MCF 10A (cell line): ENCODE measurements at regions not wholly inside any gene's neighbourhood (a gene's known extent, or its start where the extent isn't known, plus 50 kb on each side); places are given as distances from the start of the nearest gene placed in this dataset.

Experiments
- BruUV-seq: library from RNA; stranded (reverse); fragments of 400-500 nt; replicated peaks from 2 replicates; lab custom pipeline; 2021; lab: Mats Ljungman, UMichigan
- CTCF ChIA-PET: fragments of 300-600 bp; sonication (Branson Sonifier 250); formaldehyde crosslinking; extraction: SDS; loops from one replicate; lab custom pipeline; 2021; ENCODE audit warnings: antibody characterized with exemption, inconsistent platforms; lab: Yijun Ruan, JAX
- POLR2A ChIA-PET: fragments of 300-600, 350-650 bp; sonication (Branson Sonifier 250); formaldehyde crosslinking; extraction: SDS; loops from one replicate; lab custom pipeline; 2020; ENCODE audit warnings: antibody characterized with exemption, inconsistent platforms; lab: Yijun Ruan, JAX
- DNase-seq: peaks from one replicate; pipeline ENCODE4 v3.0.0-alpha.2; 2018; ENCODE audit not compliant: unreplicated experiment
- H3K27ac Mint-ChIP-seq: one replicate; pipeline ENCODE4 v1.8.0; 2022; ENCODE audit warnings: mild to moderate bottlenecking, low read depth, mixed read lengths; ENCODE audit not compliant: unreplicated experiment
- H3K27me3 Mint-ChIP-seq: one replicate; pipeline ENCODE4 v1.8.0; 2022; ENCODE audit warnings: mixed read lengths; ENCODE audit not compliant: insufficient read depth, unreplicated experiment
- H3K36me3 Mint-ChIP-seq: one replicate; pipeline ENCODE4 v1.8.0; 2022; ENCODE audit warnings: mild to moderate bottlenecking, moderate library complexity, mixed read lengths; ENCODE audit not compliant: insufficient read depth, unreplicated experiment
- H3K4me1 Mint-ChIP-seq: one replicate; pipeline ENCODE4 v1.8.0; 2022; ENCODE audit warnings: mixed read lengths; ENCODE audit not compliant: insufficient read depth, unreplicated experiment
- H3K4me3 Mint-ChIP-seq: one replicate; pipeline ENCODE4 v1.8.0; 2022; ENCODE audit warnings: mild to moderate bottlenecking, moderate library complexity, mixed read lengths; ENCODE audit not compliant: unreplicated experiment
- H3K9me3 Mint-ChIP-seq: one replicate; pipeline ENCODE4 v1.8.0; 2022; ENCODE audit warnings: mixed read lengths; ENCODE audit not compliant: unreplicated experiment
- CTCF ChIP-seq: fragments of 200-600 bp; IDR thresholded peaks from one replicate; pipeline ENCODE4 v1.8.0; 2022; ENCODE audit warnings: antibody characterized with exemption, mild to moderate bottlenecking; ENCODE audit not compliant: unreplicated experiment
- intact Hi-C: fragments of 100-400 bp; cut with micrococcal nuclease; formaldehyde crosslinking; loops from 2 replicates; pipeline ENCODE4 v1.14.1; 2022

- Mint-ChIP-seq H3K27me3 (peaks cover 11% of the 10 kb centered on the region), H3K4me1 (peaks cover 6% of the 10 kb centered on the region), H3K27ac (no peak overlapping the region), H3K9me3 (no peaks in the 10 kb centered on the region), H3K36me3 (no peaks in the 10 kb centered on the region), H3K4me3 (no peak overlapping the region)
- no peak for DNase-seq
- no peak for TF ChIP-seq CTCF
- ChIA-PET POLR2A (no interaction called here), CTCF (interaction anchor here (0.6 to 1.7 kb wide), 7 partner anchors 12 to 388 kb away, joined by 3 to 8 read pairs (median 4); no protein-coding TSS in a partner anchor)
- no TSS peak for BruUV-seq
- intact Hi-C loops: loop anchor here (5.0 kb wide), 1 partner anchor 200 kb away; the partner anchor contains the start of genes HIRA and MRPL40
These were observed 81.6 kb upstream of the SEPTIN5 start for GRCh38 chr22:19632668-19633148.

- peaks cover 11% of the 10 kb centered on the region for H3K27me3 Mint-ChIP-seq
- H3K9me3 Mint-ChIP-seq: no peaks in the 10 kb centered on the region
- no peak overlapping the region for H3K27ac Mint-ChIP-seq
- intact Hi-C loops: loop anchor here (5.0 kb wide), 1 partner anchor 202 kb away; the partner anchor contains the start of genes HIRA and MRPL40
- POLR2A ChIA-PET: no interaction called here
- DNase-seq: no peak
- H3K4me3 Mint-ChIP-seq: no peak overlapping the region
- H3K36me3 Mint-ChIP-seq: no peaks in the 10 kb centered on the region
- no TSS peak for BruUV-seq
- H3K4me1 Mint-ChIP-seq: peaks cover 6% of the 10 kb centered on the region
- CTCF ChIA-PET: interaction anchor here (1.4 kb wide), 1 partner anchor 139 kb away, joined by 4 read pairs; no protein-coding TSS in a partner anchor
- TF ChIP-seq CTCF: no peak
These were observed 79.9 kb upstream of the SEPTIN5 start for GRCh38 chr22:19634226-19634975.

- H3K27ac Mint-ChIP-seq: no peak overlapping the region
- no peak overlapping the region for H3K4me3 Mint-ChIP-seq
- no peaks in the 10 kb centered on the region for H3K9me3 Mint-ChIP-seq
- intact Hi-C loops: no loop called here
- no peaks in the 10 kb centered on the region for H3K4me1 Mint-ChIP-seq
- ChIA-PET CTCF (no interaction called here), POLR2A (no interaction called here)
- no peak for DNase-seq
- no peak for TF ChIP-seq CTCF
- BruUV-seq: no TSS peak
- H3K27me3 Mint-ChIP-seq: no peaks in the 10 kb centered on the region
- H3K36me3 Mint-ChIP-seq: no peaks in the 10 kb centered on the region
These were observed 78.7 kb upstream of the SEPTIN5 start for GRCh38 chr22:19635644-19636043.

GRCh38 chr22:19636696-19637407, 77.5 kb upstream of the SEPTIN5 start:
- no peaks in the 10 kb centered on the region for H3K27me3 Mint-ChIP-seq
- no peak for DNase-seq
- no peak for TF ChIP-seq CTCF
- ChIA-PET CTCF (interaction anchor here (0.5 to 0.9 kb wide), 3 partner anchors 139 to 234 kb away, joined by 3 to 6 read pairs (median 4); no protein-coding TSS in a partner anchor), POLR2A (no interaction called here)
- H3K4me3 Mint-ChIP-seq: no peak overlapping the region
- intact Hi-C loops: no loop called here
- H3K4me1 Mint-ChIP-seq: no peaks in the 10 kb centered on the region
- H3K36me3 Mint-ChIP-seq: no peaks in the 10 kb centered on the region
- BruUV-seq: no TSS peak
- no peaks in the 10 kb centered on the region for H3K9me3 Mint-ChIP-seq
- no peak overlapping the region for H3K27ac Mint-ChIP-seq
